VCaP (cell line): ENCODE measurements at regions not wholly inside any gene's neighbourhood (a gene's known extent, or its start where the extent isn't known, plus 50 kb on each side); places are given as distances from the start of the nearest gene placed in this dataset.

Experiments
- H3K27ac ChIP-seq: fragments of 450-650 bp; 2 replicates; pipeline ENCODE4 v1.5.1; 2017
- TF ChIP-seq, protein P1 (sequence below): fragments of 450-650 bp; conservative IDR thresholded peaks from 2 replicates; pipeline ENCODE4 v1.5.1; 2017; ENCODE audit warnings: mild to moderate bottlenecking, moderate library complexity

DNA sequence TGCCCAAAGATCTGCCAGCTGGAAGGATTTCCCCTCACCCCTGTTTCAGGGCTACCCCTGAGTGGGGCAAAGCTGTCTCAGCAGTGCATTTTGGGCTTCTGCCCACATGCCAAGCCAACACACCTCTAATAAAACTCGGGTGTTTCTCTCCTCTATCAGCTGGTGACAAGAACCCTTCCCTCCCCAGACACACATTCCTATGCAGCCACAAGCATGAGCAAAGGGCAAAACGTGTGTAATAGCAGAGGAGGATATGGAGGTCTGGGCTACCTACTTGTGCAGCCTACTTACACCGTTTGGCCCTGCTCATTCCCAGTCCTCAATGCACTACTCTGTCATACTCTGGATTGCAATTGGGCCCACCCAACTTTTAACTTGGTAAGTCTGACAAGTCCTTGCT is 101.3 kb downstream of the IYD start:
- no peak overlapping the region for H3K27ac ChIP-seq
- TF ChIP-seq, protein P1, sequence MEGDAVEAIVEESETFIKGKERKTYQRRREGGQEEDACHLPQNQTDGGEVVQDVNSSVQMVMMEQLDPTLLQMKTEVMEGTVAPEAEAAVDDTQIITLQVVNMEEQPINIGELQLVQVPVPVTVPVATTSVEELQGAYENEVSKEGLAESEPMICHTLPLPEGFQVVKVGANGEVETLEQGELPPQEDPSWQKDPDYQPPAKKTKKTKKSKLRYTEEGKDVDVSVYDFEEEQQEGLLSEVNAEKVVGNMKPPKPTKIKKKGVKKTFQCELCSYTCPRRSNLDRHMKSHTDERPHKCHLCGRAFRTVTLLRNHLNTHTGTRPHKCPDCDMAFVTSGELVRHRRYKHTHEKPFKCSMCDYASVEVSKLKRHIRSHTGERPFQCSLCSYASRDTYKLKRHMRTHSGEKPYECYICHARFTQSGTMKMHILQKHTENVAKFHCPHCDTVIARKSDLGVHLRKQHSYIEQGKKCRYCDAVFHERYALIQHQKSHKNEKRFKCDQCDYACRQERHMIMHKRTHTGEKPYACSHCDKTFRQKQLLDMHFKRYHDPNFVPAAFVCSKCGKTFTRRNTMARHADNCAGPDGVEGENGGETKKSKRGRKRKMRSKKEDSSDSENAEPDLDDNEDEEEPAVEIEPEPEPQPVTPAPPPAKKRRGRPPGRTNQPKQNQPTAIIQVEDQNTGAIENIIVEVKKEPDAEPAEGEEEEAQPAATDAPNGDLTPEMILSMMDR = no peak

DNA sequence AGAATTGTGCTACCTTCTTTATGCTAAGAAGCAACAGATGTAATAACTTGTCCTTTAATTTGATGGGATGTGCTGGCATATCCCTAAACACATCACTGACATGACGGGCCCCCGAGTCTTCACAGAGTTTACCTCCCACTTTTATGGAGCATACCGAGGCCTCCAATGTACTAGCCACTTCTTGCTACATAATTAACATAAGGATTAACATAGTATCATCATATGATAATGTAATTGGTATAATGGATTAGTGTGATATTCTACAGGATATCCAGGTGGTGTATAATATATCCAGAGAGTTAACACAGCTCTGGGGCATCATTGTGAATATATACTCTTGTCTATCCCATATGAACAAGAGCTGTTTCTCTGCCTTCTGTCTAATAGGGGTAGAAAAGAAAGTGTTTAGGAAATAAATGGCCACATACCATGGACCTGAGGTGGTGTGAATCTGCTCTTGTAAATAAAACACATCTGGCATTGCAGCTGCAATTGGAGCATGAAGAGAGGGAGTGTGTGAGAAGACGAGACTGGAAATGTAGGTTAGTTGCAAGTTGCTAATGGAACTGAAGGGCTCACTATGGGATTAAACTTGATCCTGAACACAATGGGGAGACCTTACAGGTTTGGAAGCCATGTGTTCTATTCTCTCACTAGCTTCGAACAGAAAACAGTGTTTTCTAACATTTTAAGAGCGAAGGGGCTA is 102.3 kb downstream of the IYD start:
- H3K27ac ChIP-seq = no peak overlapping the region
- TF ChIP-seq, protein P1 = no peak

DNA sequence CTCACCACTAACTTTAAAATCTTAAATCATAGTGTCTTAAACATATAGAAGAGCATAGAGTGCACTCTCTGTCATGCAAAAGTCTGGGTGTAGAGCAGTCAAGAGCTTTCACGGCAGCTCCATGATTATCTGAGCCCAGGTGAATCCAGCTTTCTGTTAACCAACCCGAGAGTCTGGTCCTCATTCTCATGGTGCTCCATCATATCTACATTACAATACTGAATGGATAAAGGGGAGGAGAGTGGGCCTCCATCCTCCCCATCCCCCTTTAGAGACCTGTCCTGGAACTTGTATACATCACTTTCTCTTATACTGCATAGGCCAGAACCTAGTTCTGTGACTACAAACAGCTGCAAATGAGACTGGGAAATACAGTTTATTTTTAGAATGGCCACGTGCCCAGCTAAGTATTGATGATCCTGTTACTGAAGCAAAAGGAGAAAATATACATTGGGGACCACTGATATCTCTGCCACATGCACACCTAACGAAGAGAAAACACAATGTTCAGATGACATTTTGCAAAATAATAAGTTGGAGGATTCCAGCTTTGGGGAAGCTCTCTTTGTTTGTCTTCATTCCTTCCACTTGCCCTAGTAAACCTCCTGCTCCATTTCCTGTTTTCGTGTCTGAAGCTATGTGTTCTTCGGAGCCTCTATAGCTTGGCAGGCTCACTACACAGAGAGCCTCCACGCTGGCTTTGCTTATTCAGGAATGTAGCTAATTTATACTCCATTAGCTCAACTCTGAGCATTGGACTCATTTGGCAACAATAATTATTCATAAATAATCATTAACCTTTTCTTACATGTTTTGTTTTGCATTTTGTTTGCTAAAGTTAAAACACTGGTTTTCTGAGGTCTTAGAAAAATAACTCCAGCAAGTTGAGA is 110.1 kb downstream of the IYD start:
- TF ChIP-seq, protein P1 = no peak
- peak overlapping the region; percentile 70 for H3K27ac ChIP-seq

DNA sequence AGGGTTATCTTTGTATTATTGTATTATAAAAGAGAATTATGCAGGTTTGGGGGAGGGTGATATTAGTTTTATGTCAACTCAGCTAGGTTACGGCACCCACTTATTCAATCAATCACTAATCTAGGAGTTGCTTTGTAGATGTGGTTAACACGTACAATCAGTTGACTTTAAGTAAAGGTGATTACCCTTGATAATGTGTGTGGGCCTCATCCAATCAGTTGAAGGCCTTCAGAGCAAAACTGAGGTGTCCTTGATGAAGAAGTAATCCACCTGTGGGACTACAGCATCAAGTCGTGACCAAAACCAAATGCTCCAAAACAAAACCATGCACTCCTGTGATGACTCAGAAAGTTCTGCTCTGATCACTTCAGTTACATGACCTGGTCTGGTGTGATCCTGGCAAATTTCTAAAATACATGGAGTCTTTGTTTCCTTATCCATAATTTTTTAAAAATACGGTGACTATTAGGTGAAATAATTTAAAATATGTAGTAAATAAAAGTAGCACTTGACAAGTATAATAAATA is 114.1 kb downstream of the IYD start:
- TF ChIP-seq, protein P1 = no peak
- H3K27ac ChIP-seq = no peak overlapping the region

DNA sequence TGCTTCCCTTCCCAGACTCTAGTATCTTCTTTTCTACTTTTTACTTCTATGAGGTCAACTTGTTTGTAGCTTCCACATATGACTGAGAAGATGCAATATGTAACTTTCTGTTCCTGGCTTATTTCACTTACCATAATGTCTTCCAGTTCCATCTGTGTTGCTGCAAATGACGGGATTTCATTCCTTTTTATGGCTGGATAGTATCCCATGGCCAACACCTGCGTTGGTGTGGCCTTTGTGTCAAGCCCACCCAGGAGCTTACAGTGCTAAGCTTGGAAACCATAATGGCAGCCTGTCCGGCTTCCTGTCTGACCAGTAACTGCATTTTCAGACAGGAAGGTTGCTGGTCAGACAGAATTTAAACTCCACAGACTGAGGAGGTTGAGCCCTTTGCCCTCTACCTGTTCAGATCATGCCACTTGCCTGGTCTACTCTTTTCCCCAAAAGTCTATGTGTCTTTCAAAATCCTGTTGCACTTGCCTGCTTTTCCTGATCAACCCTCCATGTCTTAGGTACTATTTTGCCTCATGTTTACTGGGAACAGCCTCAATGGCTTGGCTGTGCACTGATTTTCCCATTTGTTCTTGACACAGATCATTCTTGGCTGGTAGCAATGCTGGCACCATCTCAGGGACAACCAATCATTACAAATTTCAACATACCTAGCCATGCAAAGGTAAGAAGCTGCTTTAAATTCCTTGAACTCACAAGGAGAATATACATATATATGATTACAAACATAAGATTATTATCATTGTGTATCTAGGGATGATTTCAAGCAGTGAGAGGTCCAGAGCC is 114.3 kb upstream of the PLEKHG1 start:
- no peak overlapping the region for H3K27ac ChIP-seq
- TF ChIP-seq, protein P1 = no peak

DNA sequence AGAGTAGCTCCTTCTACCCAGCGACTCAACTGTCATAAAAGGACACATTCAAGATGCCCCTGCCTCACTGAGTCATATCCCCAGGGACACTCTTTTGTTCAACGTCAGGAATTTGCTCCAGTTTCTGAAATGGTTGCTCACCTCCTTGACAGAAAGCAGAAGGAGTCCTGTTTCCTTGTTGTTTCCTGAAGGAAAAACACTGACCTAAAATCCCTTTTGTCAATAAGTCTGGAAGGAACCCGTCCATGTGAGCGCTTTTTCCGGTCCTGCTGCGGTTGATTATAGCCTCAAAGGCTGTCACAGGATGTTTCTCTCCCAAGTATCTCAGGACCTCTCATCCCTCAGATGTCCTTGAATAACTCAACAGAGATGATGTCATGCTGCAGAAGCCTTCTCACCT is 113.6 kb upstream of the PLEKHG1 start:
- TF ChIP-seq, protein P1 = no peak
- no peak overlapping the region for H3K27ac ChIP-seq
